Neural progenitor cell (in vitro differentiated cells): ENCODE measurements at regions not wholly inside any gene's neighbourhood (a gene's known extent, or its start where the extent isn't known, plus 50 kb on each side); places are given as distances from the start of the nearest gene placed in this dataset.

ENCODE experiments used
- EZH2 ChIP-seq: fragments of 200-600 bp; sonication (generic); IDR thresholded peaks from 2 replicates; pipeline ENCODE4 v1.6.1; 2017; ENCODE audit warnings: antibody characterized with exemption, mild to moderate bottlenecking, moderate library complexity
- TF ChIP-seq, protein P1 (sequence below): fragments of 200-600 bp; sonication (generic); IDR thresholded peaks from 2 replicates; pipeline ENCODE4 v1.5.1; 2017; ENCODE audit warnings: antibody characterized with exemption, mild to moderate bottlenecking

- TF ChIP-seq, protein P1, sequence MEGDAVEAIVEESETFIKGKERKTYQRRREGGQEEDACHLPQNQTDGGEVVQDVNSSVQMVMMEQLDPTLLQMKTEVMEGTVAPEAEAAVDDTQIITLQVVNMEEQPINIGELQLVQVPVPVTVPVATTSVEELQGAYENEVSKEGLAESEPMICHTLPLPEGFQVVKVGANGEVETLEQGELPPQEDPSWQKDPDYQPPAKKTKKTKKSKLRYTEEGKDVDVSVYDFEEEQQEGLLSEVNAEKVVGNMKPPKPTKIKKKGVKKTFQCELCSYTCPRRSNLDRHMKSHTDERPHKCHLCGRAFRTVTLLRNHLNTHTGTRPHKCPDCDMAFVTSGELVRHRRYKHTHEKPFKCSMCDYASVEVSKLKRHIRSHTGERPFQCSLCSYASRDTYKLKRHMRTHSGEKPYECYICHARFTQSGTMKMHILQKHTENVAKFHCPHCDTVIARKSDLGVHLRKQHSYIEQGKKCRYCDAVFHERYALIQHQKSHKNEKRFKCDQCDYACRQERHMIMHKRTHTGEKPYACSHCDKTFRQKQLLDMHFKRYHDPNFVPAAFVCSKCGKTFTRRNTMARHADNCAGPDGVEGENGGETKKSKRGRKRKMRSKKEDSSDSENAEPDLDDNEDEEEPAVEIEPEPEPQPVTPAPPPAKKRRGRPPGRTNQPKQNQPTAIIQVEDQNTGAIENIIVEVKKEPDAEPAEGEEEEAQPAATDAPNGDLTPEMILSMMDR = no peak
- TF ChIP-seq EZH2 = no peak
Observed at GRCh38 chr2:61736953-61737352, 116.9 kb downstream of the FAM161A start.
